SK-N-SH (cell line): ENCODE measurements at regions not wholly inside any gene's neighbourhood (a gene's known extent, or its start where the extent isn't known, plus 50 kb on each side); places are given as distances from the start of the nearest gene placed in this dataset.

Experiments used
- CTCF ChIA-PET: fragments of 300-600, 350-600 bp; formaldehyde crosslinking; extraction: SDS; loops from one replicate; lab custom pipeline; 2021; lab: Yijun Ruan, JAX
- POLR2A ChIA-PET: fragments of 350-600 bp; sonication (Branson Sonifier 250); formaldehyde crosslinking; extraction: SDS; loops from one replicate; lab custom pipeline; 2020; ENCODE audit warnings: antibody characterized with exemption, inconsistent platforms; lab: Yijun Ruan, JAX
- DNase-seq: peaks from one replicate; pipeline ENCODE4 v3.0.0; 2012
- H2AFZ ChIP-seq: fragments of 200-600 bp; sonication (generic); 2 replicates; pipeline ENCODE4 v1.8.1; 2016; ENCODE audit warnings: antibody characterized with exemption, mild to moderate bottlenecking, low read depth
- H3F3A ChIP-seq: fragments of 200-600 bp; sonication (generic); replicated peaks from 2 replicates; pipeline ENCODE3; 2016; ENCODE audit warnings: antibody characterized with exemption, mild to moderate bottlenecking; ENCODE audit not compliant: insufficient read depth
- H3K27ac ChIP-seq, 2 experiments: fragments of 200-500 bp in 1 of 2; fragments of 200-600 bp in 1 of 2; sonication (Bioruptor generic) in 1 of 2; sonication (generic), shearing (Covaris generic) in 1 of 2; 2 replicates each; pipeline versions ENCODE4 v1.5.1 to v1.6.1; 2014 to 2016; ENCODE audit warnings: low read depth in 2 of 2, inconsistent platforms in 1 of 2, low read length in 1 of 2, mild to moderate bottlenecking in 1 of 2, mixed read lengths in 1 of 2
- H3K27me3 ChIP-seq: fragments of 200-600 bp; sonication (generic), shearing (Covaris generic); 2 replicates; pipeline ENCODE4 v1.6.1; 2016; ENCODE audit warnings: mixed run types; ENCODE audit not compliant: insufficient read depth
- H3K36me3 ChIP-seq, 2 experiments: fragments of 200-500 bp in 1 of 2; fragments of 200-600 bp in 1 of 2; sonication (Bioruptor generic) in 1 of 2; sonication (generic) in 1 of 2; replicated peaks in 1 of 2; 2 replicates each; pipeline versions ENCODE3 to v1.5.1; 2014 to 2016; ENCODE audit warnings: low read length in 1 of 2, mild to moderate bottlenecking in 1 of 2; ENCODE audit not compliant: insufficient read depth in 2 of 2, control insufficient read depth in 1 of 2
- H3K4me1 ChIP-seq, 2 experiments: fragments of 200-500 bp in 1 of 2; fragments of 200-600 bp in 1 of 2; sonication (Bioruptor generic) in 1 of 2; sonication (generic), shearing (Covaris generic) in 1 of 2; 2 replicates each; pipeline versions ENCODE4 v1.5.1 to v1.6.1; 2014 to 2016; ENCODE audit warnings: low read depth in 1 of 2, low read length in 1 of 2, mixed run types in 1 of 2; ENCODE audit not compliant: insufficient read depth in 2 of 2, control insufficient read depth in 1 of 2
- H3K4me2 ChIP-seq: fragments of 200-600 bp; sonication (generic), shearing (Covaris generic); 2 replicates; pipeline ENCODE4 v1.6.1; 2017; ENCODE audit warnings: mixed run types
- H3K4me3 ChIP-seq, 2 experiments: fragments of 200-500 bp in 1 of 2; fragments of 200-600 bp in 1 of 2; sonication (Bioruptor generic) in 1 of 2; sonication (generic), shearing (Covaris generic) in 1 of 2; 2 replicates each; pipeline versions ENCODE4 v1.5.1 to v1.8.1; 2014 to 2016; ENCODE audit warnings: low read depth in 2 of 2, inconsistent platforms in 1 of 2, low read length in 1 of 2, mild to moderate bottlenecking in 1 of 2, mixed read lengths in 1 of 2, moderate library complexity in 1 of 2
- H3K79me2 ChIP-seq: fragments of 200-600 bp; sonication (generic); 2 replicates; pipeline ENCODE4 v1.8.1; 2017; ENCODE audit warnings: mild to moderate bottlenecking; ENCODE audit not compliant: insufficient read depth
- H3K9ac ChIP-seq: fragments of 200-600 bp; sonication (generic); 2 replicates; pipeline ENCODE4 v1.6.1; 2017; ENCODE audit warnings: mixed run types
- H3K9me2 ChIP-seq: fragments of 200-600 bp; sonication (generic); 2 replicates; pipeline ENCODE4 v1.6.1; 2017; ENCODE audit warnings: mixed run types
- H3K9me3 ChIP-seq: fragments of 200-600 bp; sonication (generic); 2 replicates; pipeline ENCODE4 v1.6.1; 2017; ENCODE audit warnings: mixed run types, mild to moderate bottlenecking, moderate library complexity
- H4K20me1 ChIP-seq: fragments of 200-600 bp; sonication (generic); 2 replicates; pipeline ENCODE4 v1.6.1; 2017; ENCODE audit warnings: mild to moderate bottlenecking, mixed run types; ENCODE audit not compliant: insufficient read depth
- EP300 ChIP-seq, 2 experiments: IDR thresholded peaks; 2 replicates each; pipeline versions ENCODE4 v1.4.0 to v1.6.1; 2012; ENCODE audit warnings: borderline replicate concordance in 1 of 2, low read depth in 1 of 2, low read length in 1 of 2
- EZH2phosphoT487 ChIP-seq: fragments of 200-600 bp; sonication (generic); IDR thresholded peaks from 2 replicates; pipeline ENCODE4 v1.6.1; 2017; ENCODE audit warnings: low read depth, mixed run types, mild to moderate bottlenecking, antibody characterized with exemption, moderate library complexity, borderline replicate concordance
- FOXM1 ChIP-seq: IDR thresholded peaks from 2 replicates; pipeline ENCODE4 v1.4.0; 2012; ENCODE audit warnings: low read depth, mild to moderate bottlenecking
- MEF2A ChIP-seq: IDR thresholded peaks from 2 replicates; pipeline ENCODE4 v1.4.0; 2012; ENCODE audit warnings: low read depth, borderline replicate concordance
- MXI1 ChIP-seq: IDR thresholded peaks from 2 replicates; pipeline ENCODE4 v1.6.1; 2012; ENCODE audit warnings: mild to moderate bottlenecking, low read depth, low read length, improper control_type of control experiment
- NFIC ChIP-seq: IDR thresholded peaks from 2 replicates; pipeline ENCODE4 v1.4.0; 2012; ENCODE audit warnings: borderline replicate concordance
- RCOR1 ChIP-seq: fragments of 150-350 bp; IDR thresholded peaks from 2 replicates; pipeline ENCODE4 v1.6.1; 2017; ENCODE audit warnings: antibody characterized with exemption, low read length
- REST ChIP-seq: IDR thresholded peaks from 2 replicates; pipeline ENCODE4 v1.6.1; 2012; ENCODE audit warnings: mild to moderate bottlenecking, low read depth, low read length, moderate library complexity
- USF1 ChIP-seq: IDR thresholded peaks from 2 replicates; pipeline ENCODE4 v1.4.0; 2012; ENCODE audit warnings: low read depth, borderline replicate concordance
- WGBS: methylation state at CpG from one replicate; pipeline ENCODE4 v1.1.6; 2017; ENCODE audit warnings: low lambda C conversion rate; 5-methylcytosine and 5-hydroxymethylcytosine counted together

- no peaks in the 10 kb centered on the region for H3K9me2 ChIP-seq
- H4K20me1 ChIP-seq = no peaks in the 10 kb centered on the region
- H3F3A ChIP-seq = no peaks in the 10 kb centered on the region
- no peaks in the 10 kb centered on the region for H3K36me3 ChIP-seq
- no peak for DNase-seq
- TF ChIP-seq USF1 = no peak
- TF ChIP-seq, all 33 proteins: peak for 0
- Histone ChIP-seq H3K27me3 (no peaks in the 10 kb centered on the region), H3K79me2 (no peaks in the 10 kb centered on the region), H2AFZ (no peak overlapping the region), H3K9ac (no peak overlapping the region), H3K27ac (no peak overlapping the region), H3K4me1 (no peaks in the 10 kb centered on the region), H3K9me3 (no peaks in the 10 kb centered on the region), H3K4me3 (no peak overlapping the region), H3K4me2 (no peak overlapping the region)
- WGBS = 0% methylated on average over 1 of the region's 1 CpG
- CTCF ChIA-PET = no interaction called here
- POLR2A ChIA-PET = no interaction called here
Observed at GRCh38 chr5:113971454-113971853, 390.4 kb upstream of the KCNN2 start.

- Histone ChIP-seq H3K36me3 (no peaks in the 10 kb centered on the region), H3F3A (no peaks in the 10 kb centered on the region), H3K4me3 (no peak overlapping the region), H3K79me2 (no peaks in the 10 kb centered on the region), H3K9me2 (no peaks in the 10 kb centered on the region), H4K20me1 (no peaks in the 10 kb centered on the region), H3K27me3 (no peaks in the 10 kb centered on the region), H3K9ac (no peak overlapping the region), H3K27ac (no peak overlapping the region), H2AFZ (no peak overlapping the region), H3K9me3 (no peaks in the 10 kb centered on the region), H3K4me1 (no peaks in the 10 kb centered on the region), H3K4me2 (no peak overlapping the region)
- TF ChIP-seq EZH2phosphoT487 (no peak), RCOR1 (no peak), FOXM1 (no peak), REST (no peak), EP300 (IDR thresholded peaks at IDR 0.05; ENCODE audit: borderline replicate concordance in 1 of 2, low read depth in 1 of 2, low read length in 1 of 2) (no peak), NFIC (no peak), MXI1 (no peak), MEF2A (no peak)
- WGBS = 15% methylated on average over 1 of the region's 1 CpG
- no peak for DNase-seq
- ChIA-PET POLR2A (no interaction called here), CTCF (no interaction called here)
Observed at GRCh38 chr5:113974976-113975375, 386.9 kb upstream of the KCNN2 start.
